Lung (tissue), 11 donors: ENCODE measurements at regions not wholly inside any gene's neighbourhood (a gene's known extent, or its start where the extent isn't known, plus 50 kb on each side); places are given as distances from the start of the nearest gene placed in this dataset.
A peak's percentile ranks its signal among the peaks of the same experiment; 100 is the strongest.

Experiments used
- ATAC-seq: fragments of 200-7000 bp; cut with Tn5 transposase; one replicate; pipeline ENCODE4 v1.9.1; 2020; ENCODE audit warnings: moderate number of reproducible peaks; ENCODE audit not compliant: insufficient read depth, low FRiP score
- DNase-seq, 3 donors: peaks; one replicate each; pipeline ENCODE4 v3.0.0-alpha.2; 2013 to 2017
- H3K27ac ChIP-seq, 2 donors: one replicate each; pipeline ENCODE4 v1.5.1; 2013; ENCODE audit warnings: mild to moderate bottlenecking in 2 of 2, moderate library complexity in 2 of 2, control low read depth in 1 of 2, inconsistent platforms in 1 of 2, low read depth in 1 of 2, low read length in 1 of 2
- H3K27me3 ChIP-seq, 3 donors: one replicate each; pipeline ENCODE4 v1.5.1; 2013; ENCODE audit warnings: low read length in 2 of 3; ENCODE audit not compliant: control insufficient read depth in 3 of 3, insufficient read depth in 3 of 3
- H3K36me3 ChIP-seq, 4 donors: one replicate each; pipeline ENCODE4 v1.5.1; 2013; ENCODE audit warnings: low read length in 4 of 4, mild to moderate bottlenecking in 1 of 4, moderate library complexity in 1 of 4; ENCODE audit not compliant: control insufficient read depth in 4 of 4, insufficient read depth in 4 of 4
- H3K4me1 ChIP-seq, 5 donors: one replicate each; pipeline ENCODE4 v1.5.1; 2013; ENCODE audit warnings: low read length in 5 of 5, mild to moderate bottlenecking in 2 of 5, moderate library complexity in 1 of 5; ENCODE audit not compliant: control insufficient read depth in 5 of 5, insufficient read depth in 5 of 5
- H3K4me3 ChIP-seq: one replicate; pipeline ENCODE4 v1.5.1; 2013; ENCODE audit warnings: mild to moderate bottlenecking, control low read depth, moderate library complexity
- H3K9ac ChIP-seq, 2 donors: one replicate each; pipeline ENCODE4 v1.5.1; 2013; ENCODE audit warnings: low read length in 2 of 2, control low read depth in 1 of 2; ENCODE audit not compliant: insufficient read depth in 1 of 2
- H3K9me3 ChIP-seq, 4 donors: one replicate each; pipeline ENCODE4 v1.5.1; 2013; ENCODE audit warnings: low read length in 3 of 4, mild to moderate bottlenecking in 1 of 4, moderate library complexity in 1 of 4; ENCODE audit not compliant: control insufficient read depth in 4 of 4, insufficient read depth in 3 of 4
- WGBS, 2 donors: extraction: QIAGEN DNeasy Blood & Tissue Kit; methylation state at CpG; one replicate each; pipeline ENCODE4 v1.1.7; 2013; 5-methylcytosine and 5-hydroxymethylcytosine counted together
- TF ChIP-seq, protein P1 (sequence below): IDR thresholded peaks from 2 replicates; pipeline ENCODE4 v1.5.1; 2012; ENCODE audit warnings: mild to moderate bottlenecking; ENCODE audit errors: control extremely low read depth, extremely low read depth
- donor health status: control.
- donor health status: control.
- donor health status: Bipolar disorder and iron deficiency.
- donor health status: healthy.
- donor health status: DM: yes; HTN: yes; CAD: no.

DNA sequence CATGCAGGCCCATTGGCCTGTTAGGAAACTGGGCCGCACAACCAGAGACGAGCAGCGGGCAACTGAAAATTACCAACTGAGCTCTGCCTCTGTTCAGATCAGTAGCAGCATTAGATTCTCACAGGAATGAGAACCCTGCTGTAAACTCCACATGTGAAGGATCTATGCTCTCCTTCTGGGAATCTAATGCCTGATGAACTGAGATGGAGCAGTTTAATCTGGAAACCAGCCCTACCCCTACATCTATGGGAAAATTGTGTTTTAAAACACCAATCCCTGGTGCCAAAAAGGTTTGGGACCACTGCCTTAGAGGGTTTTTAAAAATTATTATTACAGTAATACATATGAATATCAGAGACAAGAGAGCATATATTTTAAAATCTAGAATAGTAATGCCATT is 1144.5 kb downstream of the FSCB start:
- Histone ChIP-seq H3K9ac (no peak overlapping the region), H3K27ac (no peak overlapping the region), H3K27me3 (no peaks in the 10 kb centered on the region), H3K9me3 (no peaks in the 10 kb centered on the region), H3K4me1 (peaks cover 0 to 11% (median 0%) of the 10 kb centered on the region in 5 donors), H3K4me3 (no peak overlapping the region), H3K36me3 (no peaks in the 10 kb centered on the region)
- TF ChIP-seq, protein P1, sequence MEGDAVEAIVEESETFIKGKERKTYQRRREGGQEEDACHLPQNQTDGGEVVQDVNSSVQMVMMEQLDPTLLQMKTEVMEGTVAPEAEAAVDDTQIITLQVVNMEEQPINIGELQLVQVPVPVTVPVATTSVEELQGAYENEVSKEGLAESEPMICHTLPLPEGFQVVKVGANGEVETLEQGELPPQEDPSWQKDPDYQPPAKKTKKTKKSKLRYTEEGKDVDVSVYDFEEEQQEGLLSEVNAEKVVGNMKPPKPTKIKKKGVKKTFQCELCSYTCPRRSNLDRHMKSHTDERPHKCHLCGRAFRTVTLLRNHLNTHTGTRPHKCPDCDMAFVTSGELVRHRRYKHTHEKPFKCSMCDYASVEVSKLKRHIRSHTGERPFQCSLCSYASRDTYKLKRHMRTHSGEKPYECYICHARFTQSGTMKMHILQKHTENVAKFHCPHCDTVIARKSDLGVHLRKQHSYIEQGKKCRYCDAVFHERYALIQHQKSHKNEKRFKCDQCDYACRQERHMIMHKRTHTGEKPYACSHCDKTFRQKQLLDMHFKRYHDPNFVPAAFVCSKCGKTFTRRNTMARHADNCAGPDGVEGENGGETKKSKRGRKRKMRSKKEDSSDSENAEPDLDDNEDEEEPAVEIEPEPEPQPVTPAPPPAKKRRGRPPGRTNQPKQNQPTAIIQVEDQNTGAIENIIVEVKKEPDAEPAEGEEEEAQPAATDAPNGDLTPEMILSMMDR, result no peak
- DNase-seq (peak; percentile 52 to 95 (median 90)), ATAC-seq (no peak)
- 80 to 86% methylated on average over 3 of the region's 3 CpGs for WGBS, 2 donors

DNA sequence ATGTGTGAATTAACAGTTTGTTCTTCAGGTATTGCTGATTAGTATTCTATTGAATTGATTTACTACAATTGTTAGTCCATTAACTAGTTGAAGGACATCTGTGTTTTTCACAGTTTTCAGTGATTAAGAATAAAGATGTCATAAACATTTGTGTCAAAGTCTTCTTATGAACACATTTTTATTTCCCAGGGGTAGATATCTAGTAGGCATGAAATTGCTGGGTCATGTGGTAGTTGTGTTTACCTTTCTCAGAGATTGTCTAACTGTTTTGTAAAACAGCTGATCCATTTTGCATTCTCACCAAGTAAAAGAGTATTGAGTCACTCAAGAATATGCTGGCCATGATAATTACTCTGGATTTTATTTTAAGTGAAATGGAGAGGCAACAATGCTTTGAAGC is 1145.3 kb downstream of the FSCB start:
- ATAC-seq, result no peak

DNA sequence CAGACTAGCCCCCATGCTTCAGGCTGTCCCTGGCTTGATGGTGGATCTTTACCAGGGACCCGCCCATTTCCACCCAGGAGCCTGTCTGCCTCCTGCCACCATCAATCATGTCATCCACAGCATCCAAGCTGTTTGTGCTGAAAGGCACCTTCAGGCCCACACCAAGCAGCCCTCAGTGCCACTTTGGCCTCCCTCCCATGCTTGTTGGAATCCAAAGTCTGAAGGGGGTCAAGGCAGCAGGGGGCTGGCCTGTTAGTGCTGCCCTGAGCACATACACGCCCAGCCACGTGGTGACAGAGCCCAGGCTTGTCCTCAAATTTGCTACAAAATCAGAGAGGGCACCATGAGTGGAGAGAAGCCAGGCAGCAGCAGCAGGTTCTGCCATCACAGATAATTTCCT is 1146.8 kb downstream of the FSCB start:
- H3K4me1 ChIP-seq, result peaks cover 0 to 18% (median 0%) of the 10 kb centered on the region in 5 donors
- H3K36me3 ChIP-seq, result no peaks in the 10 kb centered on the region
- 54 to 61% methylated on average over 3 of the region's 3 CpGs for WGBS, 2 donors
- TF ChIP-seq, protein P1, result no peak
- no peaks in the 10 kb centered on the region for H3K27me3 ChIP-seq
- H3K9ac ChIP-seq, result no peak overlapping the region
- ATAC-seq (no peak), DNase-seq (no peak)
- no peak overlapping the region for H3K4me3 ChIP-seq
- no peak overlapping the region for H3K27ac ChIP-seq
- H3K9me3 ChIP-seq, result no peaks in the 10 kb centered on the region

More for the DNA sequence above, 1145.3 kb downstream of the FSCB start:
- DNase-seq, result peak in 2 of 3 donors; percentile 3 to 8
- Histone ChIP-seq H3K27ac (no peak overlapping the region), H3K4me1 (peaks cover 0 to 18% (median 0%) of the 10 kb centered on the region in 5 donors), H3K4me3 (no peak overlapping the region), H3K9me3 (no peaks in the 10 kb centered on the region), H3K9ac (no peak overlapping the region), H3K27me3 (no peaks in the 10 kb centered on the region), H3K36me3 (no peaks in the 10 kb centered on the region)
- TF ChIP-seq, protein P1, result no peak

DNA sequence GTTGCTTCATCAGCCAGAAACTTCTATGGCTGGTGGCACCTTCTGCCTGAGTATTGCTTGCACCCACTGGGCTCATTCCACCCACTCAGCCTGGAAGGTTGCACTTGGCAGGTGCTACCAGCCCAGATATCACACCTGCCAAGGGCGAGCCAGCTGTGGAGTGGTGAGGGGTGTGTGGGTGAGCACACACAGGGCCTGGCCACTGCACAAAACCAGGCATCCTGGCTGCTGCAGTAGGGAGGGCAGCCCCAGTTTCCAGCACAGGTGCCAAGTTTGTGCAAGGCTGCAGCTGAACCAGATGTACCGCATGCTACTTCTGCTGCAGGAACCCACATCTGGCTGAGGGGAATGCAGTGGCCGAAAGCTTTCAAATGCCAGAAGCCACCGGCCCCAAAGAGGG is 1147.8 kb downstream of the FSCB start:
- 88 to 93% methylated on average over 4 of the region's 4 CpGs for WGBS, 2 donors
- Histone ChIP-seq H3K9ac (no peak overlapping the region), H3K27me3 (no peaks in the 10 kb centered on the region), H3K9me3 (no peaks in the 10 kb centered on the region), H3K27ac (no peak overlapping the region), H3K4me3 (no peak overlapping the region), H3K4me1 (peaks cover 0 to 18% (median 0%) of the 10 kb centered on the region in 5 donors), H3K36me3 (no peaks in the 10 kb centered on the region)
- DNase-seq (no peak), ATAC-seq (no peak)
- TF ChIP-seq, protein P1, result no peak
